ACHN (cell line): ENCODE measurements at regions not wholly inside any gene's neighbourhood (a gene's known extent, or its start where the extent isn't known, plus 50 kb on each side); places are given as distances from the start of the nearest gene placed in this dataset.
"Not testable (repeated sequence)": the region's sequence is repeated elsewhere in the genome, so short reads cannot be mapped to it uniquely, and the experiment has no call there.

Experiments used
- DNase-seq: peaks from one replicate; pipeline ENCODE4 v3.0.0-alpha.2; 2015
- in situ Hi-C: cut with HindIII; loops from 2 replicates; pipeline ENCODE4 v1.10.0; 2017; ENCODE audit warnings: low sequenced_read_pairs, low pct_ligation_motif_present, low pct_unique_long_range_greater_than_20kb

- in situ Hi-C loops, result no loop called here
Observed at GRCh38 chr6:15841937-15842726, 179.3 kb upstream of the DTNBP1 start.

GRCh38 chr6:15839969-15840541 lies 177.2 kb upstream of the DTNBP1 start:
- in situ Hi-C loops, result no loop called here
- DNase-seq, result no peak

More at GRCh38 chr6:15841937-15842726, 179.3 kb upstream of the DTNBP1 start:
- DNase-seq, result no peak

- DNase-seq, result no peak
- in situ Hi-C loops, result no loop called here
Observed at GRCh38 chr6:15837205-15837604, 174.4 kb upstream of the DTNBP1 start.

GRCh38 chr6:15832841-15833240 lies 170.0 kb upstream of the DTNBP1 start:
- no peak for DNase-seq
- in situ Hi-C loops, result no loop called here

GRCh38 chr6:15829156-15829555 lies 166.3 kb upstream of the DTNBP1 start:
- DNase-seq, result no peak
- in situ Hi-C loops, result no loop called here

- in situ Hi-C loops, result no loop called here
- no peak for DNase-seq
Observed at GRCh38 chr6:15827496-15828255, 164.8 kb upstream of the DTNBP1 start.

GRCh38 chr6:15826814-15827318 lies 164.0 kb upstream of the DTNBP1 start:
- no peak for DNase-seq
- in situ Hi-C loops, result no loop called here

GRCh38 chr6:15825332-15825930 lies 162.6 kb upstream of the DTNBP1 start:
- DNase-seq, result no peak
- in situ Hi-C loops, result no loop called here

- DNase-seq, result no peak
- in situ Hi-C loops, result no loop called here
Observed at GRCh38 chr6:15824811-15825210, 162.0 kb upstream of the DTNBP1 start.

- in situ Hi-C loops, result no loop called here
- DNase-seq, result no peak
Observed at GRCh38 chr6:15823838-15824414, 161.1 kb upstream of the DTNBP1 start.

GRCh38 chr6:15822835-15823234 lies 160.0 kb upstream of the DTNBP1 start:
- in situ Hi-C loops, result no loop called here
- no peak for DNase-seq

GRCh38 chr6:15819841-15820240 lies 157.0 kb upstream of the DTNBP1 start:
- in situ Hi-C loops, result no loop called here

GRCh38 chr6:15819226-15819625 lies 156.4 kb upstream of the DTNBP1 start:
- DNase-seq, result no peak
- in situ Hi-C loops, result no loop called here

More at GRCh38 chr6:15819841-15820240, 157.0 kb upstream of the DTNBP1 start:
- DNase-seq, result no peak

GRCh38 chr6:15818491-15818890 lies 155.7 kb upstream of the DTNBP1 start:
- in situ Hi-C loops, result no loop called here
- no peak for DNase-seq

- in situ Hi-C loops, result no loop called here
- DNase-seq, result no peak
Observed at GRCh38 chr6:15818044-15818443, 155.2 kb upstream of the DTNBP1 start.

- DNase-seq, result no peak
Observed at GRCh38 chr6:15817100-15817499, 154.3 kb upstream of the DTNBP1 start.

GRCh38 chr6:15816661-15817060 lies 153.8 kb upstream of the DTNBP1 start:
- DNase-seq, result no peak
- in situ Hi-C loops, result no loop called here

More at GRCh38 chr6:15817100-15817499, 154.3 kb upstream of the DTNBP1 start:
- in situ Hi-C loops, result no loop called here

GRCh38 chr6:15813698-15814097 lies 150.9 kb upstream of the DTNBP1 start:
- in situ Hi-C loops, DNase-seq: not testable (repeated sequence)

GRCh38 chr6:15811107-15811506 lies 148.3 kb upstream of the DTNBP1 start:
- in situ Hi-C loops, result no loop called here
- no peak for DNase-seq
